PFSK-1 (cell line): ENCODE measurements at regions not wholly inside any gene's neighbourhood (a gene's known extent, or its start where the extent isn't known, plus 50 kb on each side); places are given as distances from the start of the nearest gene placed in this dataset.

Experiments used
- FOXP2 ChIP-seq: optimal IDR thresholded peaks from 2 replicates; pipeline ENCODE3; 2011; ENCODE audit warnings: borderline replicate concordance, control low read depth, inconsistent platforms; ENCODE audit not compliant: insufficient read depth; ENCODE audit errors: extremely low read length, extremely low read depth
- POLR2AphosphoS5 ChIP-seq: IDR thresholded peaks from 2 replicates; pipeline ENCODE4 v1.6.1; 2012; ENCODE audit warnings: low read depth, mild to moderate bottlenecking, control low read depth, low read length, moderate library complexity
- SIN3A ChIP-seq: IDR thresholded peaks from 2 replicates; pipeline ENCODE4 v1.6.1; 2012; ENCODE audit warnings: mild to moderate bottlenecking, low read length, moderate library complexity, borderline replicate concordance; ENCODE audit not compliant: insufficient read depth
- TAF1 ChIP-seq: IDR thresholded peaks from 2 replicates; pipeline ENCODE4 v1.6.1; 2012; ENCODE audit warnings: low read length, control low read depth, borderline replicate concordance; ENCODE audit not compliant: insufficient read depth
- TF ChIP-seq, protein P1 (sequence below), 2 experiments: IDR thresholded peaks; 2 replicates each; pipeline versions ENCODE4 v1.6.1 to v1.8.0; 2011 to 2012; ENCODE audit warnings: low read depth in 2 of 2, low read length in 2 of 2, control low read depth in 1 of 2, inconsistent platforms in 1 of 2, mild to moderate bottlenecking in 1 of 2, moderate library complexity in 1 of 2; ENCODE audit not compliant: insufficient read depth in 1 of 2

DNA sequence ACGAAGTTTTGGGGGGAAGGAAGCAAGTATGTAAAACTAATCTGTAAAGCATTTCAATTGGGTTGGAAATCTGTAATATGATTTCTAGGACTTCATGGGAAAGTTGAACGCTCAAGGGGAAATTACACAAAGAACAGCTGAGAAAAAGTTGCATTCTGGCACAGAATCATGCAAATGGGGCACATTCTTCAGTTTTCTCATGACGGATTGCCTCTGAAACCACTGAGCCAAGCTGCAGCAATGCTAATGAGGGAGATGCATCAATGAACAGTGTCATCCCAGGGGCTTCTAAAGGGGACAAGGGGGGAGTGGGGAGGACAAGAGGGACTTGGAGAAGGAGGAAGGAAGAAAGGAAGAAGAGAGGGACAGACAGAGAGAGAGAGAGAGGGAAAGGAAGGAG is 291.4 kb upstream of the ATP11B start:
- TF ChIP-seq POLR2AphosphoS5 (no peak), FOXP2 (no peak), SIN3A (no peak), TAF1 (no peak)
- TF ChIP-seq, protein P1, sequence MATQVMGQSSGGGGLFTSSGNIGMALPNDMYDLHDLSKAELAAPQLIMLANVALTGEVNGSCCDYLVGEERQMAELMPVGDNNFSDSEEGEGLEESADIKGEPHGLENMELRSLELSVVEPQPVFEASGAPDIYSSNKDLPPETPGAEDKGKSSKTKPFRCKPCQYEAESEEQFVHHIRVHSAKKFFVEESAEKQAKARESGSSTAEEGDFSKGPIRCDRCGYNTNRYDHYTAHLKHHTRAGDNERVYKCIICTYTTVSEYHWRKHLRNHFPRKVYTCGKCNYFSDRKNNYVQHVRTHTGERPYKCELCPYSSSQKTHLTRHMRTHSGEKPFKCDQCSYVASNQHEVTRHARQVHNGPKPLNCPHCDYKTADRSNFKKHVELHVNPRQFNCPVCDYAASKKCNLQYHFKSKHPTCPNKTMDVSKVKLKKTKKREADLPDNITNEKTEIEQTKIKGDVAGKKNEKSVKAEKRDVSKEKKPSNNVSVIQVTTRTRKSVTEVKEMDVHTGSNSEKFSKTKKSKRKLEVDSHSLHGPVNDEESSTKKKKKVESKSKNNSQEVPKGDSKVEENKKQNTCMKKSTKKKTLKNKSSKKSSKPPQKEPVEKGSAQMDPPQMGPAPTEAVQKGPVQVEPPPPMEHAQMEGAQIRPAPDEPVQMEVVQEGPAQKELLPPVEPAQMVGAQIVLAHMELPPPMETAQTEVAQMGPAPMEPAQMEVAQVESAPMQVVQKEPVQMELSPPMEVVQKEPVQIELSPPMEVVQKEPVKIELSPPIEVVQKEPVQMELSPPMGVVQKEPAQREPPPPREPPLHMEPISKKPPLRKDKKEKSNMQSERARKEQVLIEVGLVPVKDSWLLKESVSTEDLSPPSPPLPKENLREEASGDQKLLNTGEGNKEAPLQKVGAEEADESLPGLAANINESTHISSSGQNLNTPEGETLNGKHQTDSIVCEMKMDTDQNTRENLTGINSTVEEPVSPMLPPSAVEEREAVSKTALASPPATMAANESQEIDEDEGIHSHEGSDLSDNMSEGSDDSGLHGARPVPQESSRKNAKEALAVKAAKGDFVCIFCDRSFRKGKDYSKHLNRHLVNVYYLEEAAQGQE (IDR thresholded peaks at IDR 0.05; ENCODE audit: insufficient read depth in 1 of 2, low read depth in 2 of 2, low read length in 2 of 2), result no peak

DNA sequence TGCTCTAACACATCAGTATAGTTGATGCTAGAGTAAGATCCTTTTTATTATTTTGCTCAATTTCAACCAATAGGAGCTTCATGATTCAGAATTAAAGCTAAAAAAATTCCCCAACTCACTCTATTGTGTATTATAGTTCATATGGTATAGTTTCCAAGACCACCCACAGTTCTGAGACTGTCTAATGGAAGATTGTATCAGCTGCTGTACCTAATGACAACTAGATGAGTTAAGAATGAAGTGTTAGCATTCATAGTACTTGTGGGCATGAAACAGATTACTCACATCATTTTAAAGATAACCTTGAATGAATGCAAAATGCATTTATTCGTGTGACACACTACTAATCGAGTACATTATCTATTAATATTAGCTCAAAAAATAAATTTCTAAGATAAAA is 289.9 kb upstream of the ATP11B start:
- TF ChIP-seq TAF1 (no peak), FOXP2 (no peak), SIN3A (no peak), POLR2AphosphoS5 (no peak)
- TF ChIP-seq, protein P1 (IDR thresholded peaks at IDR 0.05; ENCODE audit: insufficient read depth in 1 of 2, low read depth in 2 of 2, low read length in 2 of 2), result no peak

DNA sequence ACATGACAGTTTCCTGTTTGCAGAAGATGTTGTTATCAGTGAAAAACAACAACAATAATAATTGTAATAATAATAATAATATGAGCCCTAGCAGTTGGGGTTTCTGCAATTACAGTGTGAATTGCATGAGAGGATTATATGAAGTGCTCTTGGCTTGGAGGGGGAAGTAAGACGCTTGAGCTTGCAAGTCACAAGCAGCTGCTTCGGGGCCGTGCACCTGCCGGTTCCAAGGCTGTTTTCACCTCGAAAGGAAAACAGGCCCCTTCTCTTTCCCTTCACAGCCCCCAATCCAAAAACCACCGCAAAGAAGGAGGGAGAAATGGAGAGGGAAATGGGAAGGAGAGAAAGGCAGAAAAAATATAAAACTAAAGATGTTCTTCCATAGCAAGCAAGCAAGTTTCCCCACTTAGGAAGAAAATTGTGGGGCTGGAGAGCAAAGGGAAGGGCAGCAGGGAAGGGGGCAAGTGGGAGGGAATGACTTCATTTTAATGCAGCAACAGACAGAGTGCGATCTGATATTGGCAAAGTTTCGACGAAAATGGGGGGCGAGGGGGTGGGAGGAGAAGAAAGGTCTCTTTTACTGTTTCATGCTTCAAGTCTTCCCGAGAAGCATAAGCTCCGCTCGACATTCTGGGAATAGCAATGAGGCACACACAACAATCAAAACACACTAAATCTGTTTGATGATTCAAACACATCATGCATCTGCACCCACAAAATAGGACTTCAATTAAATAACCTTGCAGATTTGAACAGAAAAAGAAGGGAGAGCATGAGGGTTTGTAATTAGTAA is 284.2 kb upstream of the ATP11B start:
- TF ChIP-seq, protein P1 (IDR thresholded peaks at IDR 0.05; ENCODE audit: insufficient read depth in 1 of 2, low read depth in 2 of 2, low read length in 2 of 2), result no peak
- no peak for TF ChIP-seq SIN3A
- no peak for TF ChIP-seq FOXP2
- no peak for TF ChIP-seq TAF1
- TF ChIP-seq POLR2AphosphoS5, result no peak

DNA sequence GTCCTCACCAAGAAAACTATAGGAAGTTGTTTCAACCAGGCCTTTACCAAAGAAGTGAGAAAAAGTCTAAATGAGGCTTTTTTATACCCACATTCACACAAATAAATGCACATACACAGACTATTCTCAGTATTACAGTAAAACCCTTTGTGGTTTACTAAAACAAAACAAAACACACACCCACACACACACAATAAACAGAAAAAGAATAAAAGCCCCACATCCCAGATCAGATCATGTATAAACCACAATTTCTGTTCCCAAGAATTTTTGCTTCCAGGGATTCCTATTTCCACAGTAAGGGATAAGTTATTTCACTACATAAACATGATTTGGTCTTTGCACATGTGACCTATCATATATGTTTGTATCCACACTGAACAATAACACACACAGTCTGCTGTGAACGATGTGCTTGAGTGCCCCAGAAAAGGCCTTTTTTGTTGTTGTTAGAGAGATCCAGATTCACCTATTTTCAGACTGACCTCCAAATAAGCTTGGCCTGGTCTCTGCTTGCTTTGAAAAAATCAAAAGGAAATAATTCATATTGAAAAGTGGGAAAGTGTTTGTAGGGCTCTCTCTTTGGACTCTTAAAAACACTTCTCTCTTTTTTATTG is 283.4 kb upstream of the ATP11B start:
- TF ChIP-seq TAF1, result no peak
- TF ChIP-seq, protein P1 (IDR thresholded peaks at IDR 0.05; ENCODE audit: insufficient read depth in 1 of 2, low read depth in 2 of 2, low read length in 2 of 2), result no peak
- no peak for TF ChIP-seq SIN3A
- TF ChIP-seq FOXP2, result no peak
- TF ChIP-seq POLR2AphosphoS5, result no peak
